HUES6 (cell line): ENCODE measurements at regions not wholly inside any gene's neighbourhood (a gene's known extent, or its start where the extent isn't known, plus 50 kb on each side); places are given as distances from the start of the nearest gene placed in this dataset.
"Not testable (repeated sequence)": the region's sequence is repeated elsewhere in the genome, so short reads cannot be mapped to it uniquely, and the experiment has no call there.

Source experiments
- H3K27ac ChIP-seq: 2 replicates; pipeline ENCODE4 v1.7.0; 2013; ENCODE audit warnings: low read depth, mild to moderate bottlenecking, low read length, inconsistent platforms
- H3K27me3 ChIP-seq: 2 replicates; pipeline ENCODE4 v1.6.1; 2013; ENCODE audit warnings: low read length; ENCODE audit not compliant: control insufficient read depth, insufficient read depth
- H3K36me3 ChIP-seq: 2 replicates; pipeline ENCODE4 v1.6.1; 2013; ENCODE audit warnings: low read length; ENCODE audit not compliant: control insufficient read depth, insufficient read depth
- H3K4me1 ChIP-seq: 2 replicates; pipeline ENCODE4 v1.6.1; 2013; ENCODE audit warnings: low read length; ENCODE audit not compliant: control insufficient read depth, insufficient read depth
- H3K4me3 ChIP-seq: 2 replicates; pipeline ENCODE4 v1.5.1; 2013; ENCODE audit warnings: low read depth, low read length
- H3K9ac ChIP-seq: one replicate; pipeline ENCODE4 v1.6.1; 2013; ENCODE audit warnings: mild to moderate bottlenecking, low read length
- H3K9me3 ChIP-seq: 2 replicates; pipeline ENCODE4 v1.6.1; 2013; ENCODE audit warnings: low read depth, low read length; ENCODE audit not compliant: control insufficient read depth, insufficient read depth

GRCh38 chr2:143840601-143841000 lies 679.3 kb downstream of the ZEB2 start:
- no peak overlapping the region for H3K27ac ChIP-seq
- H3K27me3 ChIP-seq: no peaks in the 10 kb centered on the region
- peaks cover 8% of the 10 kb centered on the region for H3K9me3 ChIP-seq
- H3K4me1 ChIP-seq: no peaks in the 10 kb centered on the region
- no peak overlapping the region for H3K4me3 ChIP-seq
- no peaks in the 10 kb centered on the region for H3K36me3 ChIP-seq
- H3K9ac ChIP-seq: no peak overlapping the region

GRCh38 chr2:143840194-143840593 lies 679.7 kb downstream of the ZEB2 start:
- H3K36me3 ChIP-seq: no peaks in the 10 kb centered on the region
- no peak overlapping the region for H3K4me3 ChIP-seq
- H3K27ac ChIP-seq: no peak overlapping the region
- H3K9me3 ChIP-seq: peaks cover 8% of the 10 kb centered on the region
- no peaks in the 10 kb centered on the region for H3K27me3 ChIP-seq
- no peak overlapping the region for H3K9ac ChIP-seq
- H3K4me1 ChIP-seq: no peaks in the 10 kb centered on the region

- no peaks in the 10 kb centered on the region for H3K4me1 ChIP-seq
- H3K9ac ChIP-seq: no peak overlapping the region
- no peak overlapping the region for H3K4me3 ChIP-seq
- H3K36me3 ChIP-seq: no peaks in the 10 kb centered on the region
- no peak overlapping the region for H3K27ac ChIP-seq
- H3K9me3 ChIP-seq: peaks cover 8% of the 10 kb centered on the region
- H3K27me3 ChIP-seq: no peaks in the 10 kb centered on the region
Measured at GRCh38 chr2:143839456-143839855, 680.5 kb downstream of the ZEB2 start.

- not testable (repeated sequence) for H3K9ac ChIP-seq, H3K4me3 ChIP-seq, H3K27ac ChIP-seq, H3K36me3 ChIP-seq, H3K27me3 ChIP-seq, H3K4me1 ChIP-seq, H3K9me3 ChIP-seq
Measured at GRCh38 chr2:143837055-143837454, 682.9 kb downstream of the ZEB2 start.

GRCh38 chr2:143835481-143835880 lies 684.4 kb downstream of the ZEB2 start:
- H3K27me3 ChIP-seq: no peaks in the 10 kb centered on the region
- H3K36me3 ChIP-seq: no peaks in the 10 kb centered on the region
- H3K9me3 ChIP-seq: no peaks in the 10 kb centered on the region
- H3K27ac ChIP-seq: no peak overlapping the region
- H3K9ac ChIP-seq: no peak overlapping the region
- peaks cover 8% of the 10 kb centered on the region; the same call in 1 of the 2 replicates for H3K4me1 ChIP-seq
- H3K4me3 ChIP-seq: no peak overlapping the region

GRCh38 chr2:143833015-143833660 lies 686.8 kb downstream of the ZEB2 start:
- Histone ChIP-seq H3K4me1 (peaks cover 8% of the 10 kb centered on the region; the same call in 1 of the 2 replicates), H3K9me3 (no peaks in the 10 kb centered on the region), H3K9ac (no peak overlapping the region), H3K4me3 (no peak overlapping the region), H3K27ac (no peak overlapping the region), H3K36me3 (no peaks in the 10 kb centered on the region), H3K27me3 (no peaks in the 10 kb centered on the region)

GRCh38 chr2:143830476-143830875 lies 689.4 kb downstream of the ZEB2 start:
- Histone ChIP-seq H3K27me3 (no peaks in the 10 kb centered on the region), H3K4me1 (peaks cover 11% of the 10 kb centered on the region; the same call in 1 of the 2 replicates), H3K9ac (no peak overlapping the region), H3K36me3 (no peaks in the 10 kb centered on the region), H3K9me3 (no peaks in the 10 kb centered on the region), H3K27ac (no peak overlapping the region), H3K4me3 (no peak overlapping the region)

GRCh38 chr2:143828763-143829537 lies 691.0 kb downstream of the ZEB2 start:
- Histone ChIP-seq H3K36me3 (no peaks in the 10 kb centered on the region), H3K9me3 (no peaks in the 10 kb centered on the region), H3K27ac (no peak overlapping the region), H3K27me3 (no peaks in the 10 kb centered on the region), H3K9ac (no peak overlapping the region), H3K4me1 (peaks cover 21% of the 10 kb centered on the region), H3K4me3 (no peak overlapping the region)

GRCh38 chr2:143824791-143825190 lies 695.1 kb downstream of the ZEB2 start:
- Histone ChIP-seq H3K4me3 (no peak overlapping the region), H3K27me3 (no peaks in the 10 kb centered on the region), H3K9me3 (no peaks in the 10 kb centered on the region), H3K4me1 (peaks cover 16% of the 10 kb centered on the region), H3K27ac (no peak overlapping the region), H3K36me3 (no peaks in the 10 kb centered on the region), H3K9ac (no peak overlapping the region)

GRCh38 chr2:143823876-143824275 lies 694.7 kb downstream of the ARHGAP15 start:
- H3K27me3 ChIP-seq: no peaks in the 10 kb centered on the region
- H3K27ac ChIP-seq: no peak overlapping the region
- H3K4me1 ChIP-seq: peaks cover 23% of the 10 kb centered on the region
- H3K36me3 ChIP-seq: no peaks in the 10 kb centered on the region
- no peak overlapping the region for H3K4me3 ChIP-seq
- no peak overlapping the region for H3K9ac ChIP-seq
- no peaks in the 10 kb centered on the region for H3K9me3 ChIP-seq

- Histone ChIP-seq H3K4me3 (no peak overlapping the region), H3K9me3 (no peaks in the 10 kb centered on the region), H3K4me1 (peaks cover 23% of the 10 kb centered on the region), H3K27ac (no peak overlapping the region), H3K9ac (no peak overlapping the region), H3K36me3 (no peaks in the 10 kb centered on the region), H3K27me3 (no peaks in the 10 kb centered on the region)
Measured at GRCh38 chr2:143823296-143823695, 694.1 kb downstream of the ARHGAP15 start.
